ENCODE measurements at regions not wholly inside any gene's neighbourhood (a gene's known extent, or its start where the extent isn't known, plus 50 kb on each side); places are given as distances from the start of the nearest gene placed in this dataset.

- WGBS (ENCODE audit: missing lambda C conversion rate) = 88% methylated on average over 1 of the region's 1 CpG
- peak; percentile 92 to 93; a peak in 3 of 4 replicates for TF ChIP-seq CEBPB (IDR thresholded peaks at IDR 0.05)
- no peak for TF ChIP-seq PHF8 (IDR thresholded peaks at IDR 0.05; ENCODE audit: borderline replicate concordance, low read depth)
- TF ChIP-seq, protein P1, sequence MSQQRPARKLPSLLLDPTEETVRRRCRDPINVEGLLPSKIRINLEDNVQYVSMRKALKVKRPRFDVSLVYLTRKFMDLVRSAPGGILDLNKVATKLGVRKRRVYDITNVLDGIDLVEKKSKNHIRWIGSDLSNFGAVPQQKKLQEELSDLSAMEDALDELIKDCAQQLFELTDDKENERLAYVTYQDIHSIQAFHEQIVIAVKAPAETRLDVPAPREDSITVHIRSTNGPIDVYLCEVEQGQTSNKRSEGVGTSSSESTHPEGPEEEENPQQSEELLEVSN (IDR thresholded peaks at IDR 0.05; ENCODE audit: borderline replicate concordance, low read depth) = no peak
- TF ChIP-seq ESRRA (IDR thresholded peaks at IDR 0.05; ENCODE audit: borderline replicate concordance, low read length) = no peak
- no peak for TF ChIP-seq ZC3H11A (IDR thresholded peaks at IDR 0.05)
- Histone ChIP-seq H3K4me3 (no peak overlapping the region), H3K27ac (no peak overlapping the region), H3K9me3 (peaks cover 9% of the 10 kb centered on the region; the same call in 1 of the 3 replicates), H3K4me2 (no peak overlapping the region), H3K4me1 (peaks cover 14% of the 10 kb centered on the region; the same call in 2 of the 3 replicates)
- ATAC-seq = no peak
- ChIA-PET CTCF (no interaction called here), POLR2A (no interaction called here)
- FAIRE-seq = no peak
- no peak for DNase-seq (ENCODE audit: low read depth in 1 of 2, low spot score in 1 of 2)
Measured at GRCh38 chr7:28343462-28343861, 68.9 kb upstream of the CREB5 start.

DNA sequence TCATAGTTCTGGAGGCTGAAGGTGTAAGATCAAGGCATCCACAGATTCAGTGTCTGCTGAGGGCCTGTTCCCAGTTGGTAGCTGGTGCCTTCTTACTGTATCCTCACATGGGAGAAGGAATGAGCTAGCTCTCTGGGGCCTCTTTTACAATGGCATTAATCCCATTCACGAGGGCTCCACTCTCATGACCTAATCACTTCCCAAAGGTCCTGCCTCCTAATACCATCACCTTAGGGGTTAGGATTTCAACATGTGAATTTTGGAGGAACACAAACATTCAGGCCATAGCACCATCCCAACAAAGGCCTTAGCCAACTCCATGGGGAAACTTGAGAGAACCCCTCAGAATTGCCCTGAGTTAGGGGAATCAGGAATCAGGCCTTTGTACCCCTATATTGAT is 66.1 kb upstream of the CREB5 start:
- FAIRE-seq = no peak
- TF ChIP-seq RNF2 (IDR thresholded peaks at IDR 0.05; ENCODE audit: borderline replicate concordance, low read depth) (no peak), FOXS1 (CRISPR knock-in tag; IDR thresholded peaks at IDR 0.05) (no peak), FOSL2 (IDR thresholded peaks at IDR 0.05) (no peak), FOSL2 (CRISPR knock-in tag; IDR thresholded peaks at IDR 0.05) (no peak), RFX5 (IDR thresholded peaks at IDR 0.05) (no peak), HDAC2 (IDR thresholded peaks at IDR 0.05) (no peak), SREBF2 (IDR thresholded peaks at IDR 0.05) (no peak), CHD4 (IDR thresholded peaks at IDR 0.05; ENCODE audit: borderline replicate concordance) (no peak), CBX8 (IDR thresholded peaks at IDR 0.05) (no peak), CBX2 (IDR thresholded peaks at IDR 0.05; ENCODE audit: borderline replicate concordance, low read depth) (no peak), RAD21 (conservative IDR thresholded peaks at IDR 0.05 in 1 of 2, IDR thresholded peaks at IDR 0.05 in 1 of 2) (no peak), ELK1 (IDR thresholded peaks at IDR 0.05; ENCODE audit: low read depth, low read length) (no peak), POLR2A (IDR thresholded peaks at IDR 0.05; ENCODE audit: low read length) (no peak), MYC (IDR thresholded peaks at IDR 0.05; ENCODE audit: borderline replicate concordance, low read length) (no peak), ZSCAN20 (CRISPR knock-in tag; IDR thresholded peaks at IDR 0.05) (no peak), SMC3 (IDR thresholded peaks at IDR 0.05) (no peak), ZNF302 (CRISPR knock-in tag; IDR thresholded peaks at IDR 0.05) (no peak), BCL3 (IDR thresholded peaks at IDR 0.05) (no peak)
- TF ChIP-seq, protein P2, sequence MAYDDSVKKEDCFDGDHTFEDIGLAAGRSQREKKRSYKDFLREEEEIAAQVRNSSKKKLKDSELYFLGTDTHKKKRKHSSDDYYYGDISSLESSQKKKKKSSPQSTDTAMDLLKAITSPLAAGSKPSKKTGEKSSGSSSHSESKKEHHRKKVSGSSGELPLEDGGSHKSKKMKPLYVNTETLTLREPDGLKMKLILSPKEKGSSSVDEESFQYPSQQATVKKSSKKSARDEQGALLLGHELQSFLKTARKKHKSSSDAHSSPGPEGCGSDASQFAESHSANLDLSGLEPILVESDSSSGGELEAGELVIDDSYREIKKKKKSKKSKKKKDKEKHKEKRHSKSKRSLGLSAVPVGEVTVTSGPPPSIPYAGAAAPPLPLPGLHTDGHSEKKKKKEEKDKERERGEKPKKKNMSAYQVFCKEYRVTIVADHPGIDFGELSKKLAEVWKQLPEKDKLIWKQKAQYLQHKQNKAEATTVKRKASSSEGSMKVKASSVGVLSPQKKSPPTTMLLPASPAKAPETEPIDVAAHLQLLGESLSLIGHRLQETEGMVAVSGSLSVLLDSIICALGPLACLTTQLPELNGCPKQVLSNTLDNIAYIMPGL (CRISPR knock-in tag; IDR thresholded peaks at IDR 0.05; ENCODE audit: borderline replicate concordance) = no peak
- TF ChIP-seq, protein P3, sequence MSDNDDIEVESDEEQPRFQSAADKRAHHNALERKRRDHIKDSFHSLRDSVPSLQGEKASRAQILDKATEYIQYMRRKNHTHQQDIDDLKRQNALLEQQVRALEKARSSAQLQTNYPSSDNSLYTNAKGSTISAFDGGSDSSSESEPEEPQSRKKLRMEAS (IDR thresholded peaks at IDR 0.05) = no peak
- DNase-seq (ENCODE audit: low read depth in 1 of 2, low spot score in 1 of 2) = no peak
- Histone ChIP-seq H3K4me1 (peaks cover 36% of the 10 kb centered on the region; the same call in 2 of the 3 replicates), H3K4me2 (no peak overlapping the region), H3K4me3 (no peak overlapping the region), H3K9me3 (peaks cover 9% of the 10 kb centered on the region; the same call in 1 of the 3 replicates), H3K27ac (0 out of 6 replicates have a peak overlapping the region, but pooled peaks of 1 of the 2 experiments have one; percentile 3)
- no peak for ATAC-seq
- CTCF ChIA-PET = interaction anchor here (1.9 kb wide), 1 partner anchor 42 kb away, joined by 8 read pairs; no protein-coding TSS in a partner anchor
- WGBS (ENCODE audit: missing lambda C conversion rate) = 44% methylated on average over 1 of the region's 1 CpG
- POLR2A ChIA-PET = no interaction called here

All from A549 (cell line).